IMR-90 (cell line): ENCODE measurements at regions not wholly inside any gene's neighbourhood (a gene's known extent, or its start where the extent isn't known, plus 50 kb on each side); places are given as distances from the start of the nearest gene placed in this dataset.

Source experiments
- ATAC-seq: fragments of 200-7000 bp; cut with Tn5 transposase; 2 replicates; pipeline ENCODE4 v1.9.1; 2020; ENCODE audit warnings: low read depth, mild to moderate bottlenecking, moderate library complexity
- BruUV-seq: library from RNA; stranded (reverse); fragments of 400-500 nt; replicated peaks from 2 replicates; lab custom pipeline; 2021; lab: Mats Ljungman, UMichigan
- CTCF ChIA-PET: fragments of 300-600 bp; formaldehyde crosslinking; extraction: SDS; loops from one replicate; lab custom pipeline; 2021; ENCODE audit warnings: antibody characterized with exemption; lab: Yijun Ruan, JAX
- POLR2A ChIA-PET: fragments of 300-600 bp; sonication (Branson Sonifier 250); formaldehyde crosslinking; loops from one replicate; lab custom pipeline; 2022; ENCODE audit warnings: antibody characterized with exemption; ENCODE audit not compliant: unreplicated experiment; lab: Charles Lee
- DNase-seq: peaks from one replicate; pipeline ENCODE4 v3.0.0; 2013
- H2AFZ ChIP-seq: replicated peaks from 2 replicates; pipeline ENCODE3; 2013; ENCODE audit warnings: low read length, mild to moderate bottlenecking; ENCODE audit not compliant: poor library complexity
- H2AK5ac ChIP-seq: 2 replicates; pipeline ENCODE4 v1.6.1; 2013; ENCODE audit warnings: low read depth, low read length, inconsistent platforms
- H2AK9ac ChIP-seq: replicated peaks from 2 replicates; pipeline ENCODE3; 2013; ENCODE audit warnings: mild to moderate bottlenecking, low read depth, low read length, moderate library complexity; ENCODE audit not compliant: poor library complexity
- H2BK120ac ChIP-seq: 2 replicates; pipeline ENCODE4 v1.6.1; 2013; ENCODE audit warnings: low read depth, low read length, inconsistent platforms
- H2BK15ac ChIP-seq: 3 replicates; pipeline ENCODE4 v1.6.1; 2013; ENCODE audit warnings: low read depth, low read length, inconsistent platforms
- H2BK20ac ChIP-seq: 2 replicates; pipeline ENCODE4 v1.6.1; 2013; ENCODE audit warnings: low read depth, mild to moderate bottlenecking, inconsistent platforms, low read length, moderate library complexity
- H2BK5ac ChIP-seq: 2 replicates; pipeline ENCODE4 v1.6.1; 2013; ENCODE audit warnings: mild to moderate bottlenecking, low read depth, low read length, inconsistent platforms; ENCODE audit not compliant: poor library complexity, severe bottlenecking
- H3K14ac ChIP-seq: replicated peaks from 2 replicates; pipeline ENCODE4 v1.6.1; 2013; ENCODE audit warnings: low read depth, low read length, inconsistent platforms
- H3K18ac ChIP-seq: 2 replicates; pipeline ENCODE4 v1.6.1; 2013; ENCODE audit warnings: low read depth, low read length, control low read depth
- H3K23ac ChIP-seq: 2 replicates; pipeline ENCODE4 v1.6.1; 2013; ENCODE audit warnings: low read depth, low read length, inconsistent platforms
- H3K27ac ChIP-seq: 2 replicates; pipeline ENCODE4 v1.5.1; 2013; ENCODE audit warnings: mild to moderate bottlenecking, control low read depth, low read length; ENCODE audit not compliant: insufficient read depth
- H3K27me3 ChIP-seq: 2 replicates; pipeline ENCODE4 v1.6.1; 2013; ENCODE audit warnings: low read length; ENCODE audit not compliant: control insufficient read depth, insufficient read depth
- H3K36me3 ChIP-seq: 2 replicates; pipeline ENCODE4 v1.6.1; 2013; ENCODE audit warnings: low read length, mixed read lengths; ENCODE audit not compliant: control insufficient read depth, insufficient read depth
- H3K4ac ChIP-seq: 2 replicates; pipeline ENCODE4 v1.6.1; 2013; ENCODE audit warnings: low read depth, low read length, inconsistent platforms
- H3K4me1 ChIP-seq: 2 replicates; pipeline ENCODE4 v1.6.1; 2013; ENCODE audit warnings: low read length, mixed read lengths; ENCODE audit not compliant: control insufficient read depth, insufficient read depth
- H3K4me2 ChIP-seq: 2 replicates; pipeline ENCODE4 v1.6.1; 2013; ENCODE audit warnings: low read depth, mild to moderate bottlenecking, control low read depth, low read length, moderate library complexity
- H3K4me3 ChIP-seq: 2 replicates; pipeline ENCODE4 v1.5.1; 2013; ENCODE audit warnings: low read depth, mild to moderate bottlenecking, control low read depth, low read length, moderate library complexity; ENCODE audit not compliant: insufficient read depth
- H3K56ac ChIP-seq: 2 replicates; pipeline ENCODE4 v1.6.1; 2013; ENCODE audit warnings: low read length, inconsistent platforms; ENCODE audit not compliant: insufficient read depth; ENCODE audit errors: extremely low read depth
- H3K79me1 ChIP-seq, 2 experiments: 2 replicates each; pipeline ENCODE4 v1.6.1; 2013; ENCODE audit warnings: low read length in 2 of 2, inconsistent platforms in 1 of 2, low read depth in 1 of 2
- H3K9ac ChIP-seq: 2 replicates; pipeline ENCODE4 v1.6.1; 2013; ENCODE audit warnings: low read depth, low read length, control low read depth
- H3K9me1 ChIP-seq: 2 replicates; pipeline ENCODE4 v1.6.1; 2013; ENCODE audit warnings: low read length, inconsistent platforms; ENCODE audit not compliant: insufficient read depth
- H3K9me3 ChIP-seq: 2 replicates; pipeline ENCODE4 v1.6.1; 2013; ENCODE audit warnings: low read length; ENCODE audit not compliant: control insufficient read depth, insufficient read depth
- H4K20me1 ChIP-seq: 2 replicates; pipeline ENCODE4 v1.6.1; 2013; ENCODE audit warnings: low read length, inconsistent platforms; ENCODE audit not compliant: insufficient read depth
- H4K5ac ChIP-seq: 2 replicates; pipeline ENCODE4 v1.6.1; 2013; ENCODE audit warnings: mild to moderate bottlenecking, low read depth, low read length, control low read depth
- H4K8ac ChIP-seq, 2 experiments: 2 replicates each; pipeline ENCODE4 v1.6.1; 2013; ENCODE audit warnings: low read depth in 2 of 2, low read length in 2 of 2, control low read depth in 1 of 2, inconsistent platforms in 1 of 2
- H4K91ac ChIP-seq: 2 replicates; pipeline ENCODE4 v1.6.1; 2013; ENCODE audit warnings: low read depth, low read length, inconsistent platforms; ENCODE audit not compliant: insufficient read depth
- BHLHE40 ChIP-seq: fragments of 150-350 bp; IDR thresholded peaks from 2 replicates; pipeline ENCODE4 v1.6.1; 2016; ENCODE audit warnings: mild to moderate bottlenecking, low read depth, low read length
- CEBPB ChIP-seq: IDR thresholded peaks from 2 replicates; pipeline ENCODE4 v1.6.1; 2012; ENCODE audit warnings: low read depth, low read length, improper control_type of control experiment
- CHD1 ChIP-seq: IDR thresholded peaks from 2 replicates; pipeline ENCODE4 v1.6.1; 2012; ENCODE audit warnings: low read depth, low read length, improper control_type of control experiment
- CTCF ChIP-seq: conservative IDR thresholded peaks from 2 replicates; pipeline ENCODE4 v1.5.1; 2012; ENCODE audit warnings: mild to moderate bottlenecking, low read depth, low read length, improper control_type of control experiment
- ELK1 ChIP-seq: fragments of 150-350 bp; IDR thresholded peaks from 2 replicates; pipeline ENCODE4 v1.6.1; 2016; ENCODE audit warnings: low read depth, mild to moderate bottlenecking, low read length, moderate library complexity, borderline replicate concordance
- FOS ChIP-seq: fragments of 150-350 bp; IDR thresholded peaks from 2 replicates; pipeline ENCODE4 v1.6.1; 2016; ENCODE audit warnings: low read depth, low read length
- MAFK ChIP-seq: IDR thresholded peaks from 2 replicates; pipeline ENCODE4 v1.6.1; 2012; ENCODE audit warnings: low read depth, low read length, improper control_type of control experiment
- MAZ ChIP-seq: IDR thresholded peaks from 2 replicates; pipeline ENCODE4 v1.6.1; 2012; ENCODE audit warnings: low read depth, mild to moderate bottlenecking, low read length, improper control_type of control experiment, moderate library complexity, borderline replicate concordance
- MXI1 ChIP-seq: IDR thresholded peaks from 2 replicates; pipeline ENCODE4 v1.6.1; 2012; ENCODE audit warnings: low read depth, mild to moderate bottlenecking, low read length, moderate library complexity, borderline replicate concordance
- NFE2L2 ChIP-seq: fragments of 150-350 bp; IDR thresholded peaks from 2 replicates; pipeline ENCODE4 v1.6.1; 2016; ENCODE audit warnings: low read depth, mild to moderate bottlenecking, low read length
- POLR2A ChIP-seq: IDR thresholded peaks from 2 replicates; pipeline ENCODE4 v1.6.1; 2012; ENCODE audit warnings: mild to moderate bottlenecking, low read depth, low read length
- RAD21 ChIP-seq: IDR thresholded peaks from 2 replicates; pipeline ENCODE4 v1.6.1; 2012; ENCODE audit warnings: low read length, improper control_type of control experiment
- RCOR1 ChIP-seq: IDR thresholded peaks from 2 replicates; pipeline ENCODE4 v1.6.1; 2012; ENCODE audit warnings: mild to moderate bottlenecking, low read length, improper control_type of control experiment; ENCODE audit not compliant: insufficient replicate concordance
- RFX5 ChIP-seq: IDR thresholded peaks from 2 replicates; pipeline ENCODE4 v1.8.0; 2012; ENCODE audit warnings: low read depth, mild to moderate bottlenecking, low read length, moderate library complexity
- SMC3 ChIP-seq: fragments of 150-350 bp; IDR thresholded peaks from 2 replicates; pipeline ENCODE4 v1.6.1; 2016; ENCODE audit warnings: low read depth, mild to moderate bottlenecking, antibody characterized with exemption, low read length, moderate library complexity
- USF2 ChIP-seq: fragments of 150-350 bp; IDR thresholded peaks from 2 replicates; pipeline ENCODE4 v1.6.1; 2017; ENCODE audit warnings: mild to moderate bottlenecking, antibody characterized with exemption, low read length, low read depth
- WGBS, 2 experiments: methylation state at CpG; one replicate each; pipeline versions ENCODE4 v1.1.5 to v1.1.7; 2013; ENCODE audit warnings: missing lambda C conversion rate in 2 of 2; ENCODE audit not compliant: insufficient read length in 1 of 2; ENCODE audit errors: extremely low coverage in 2 of 2; 5-methylcytosine and 5-hydroxymethylcytosine counted together
- dilution Hi-C: fragments of 300-500 bp; cut with HindIII; formaldehyde crosslinking; loops from one replicate; pipeline ENCODE4 v1.14.3; 2018; ENCODE audit warnings: low sequenced_read_pairs; ENCODE audit not compliant: unreplicated experiment
- in situ Hi-C: fragments of 300-500 bp; cut with MboI; formaldehyde crosslinking; loops from 3 replicates; pipeline ENCODE4 v1.14.3; 2019; ENCODE audit warnings: low sequenced_read_pairs, inconsistent platforms, mixed read lengths
- intact Hi-C: fragments of 100-400 bp; cut with micrococcal nuclease; formaldehyde crosslinking; loops from 2 replicates; pipeline ENCODE4 v1.10.0; 2022

GRCh38 chr4:104631000-104631399 is 136.3 kb upstream of the CXXC4 start:
- H3K4me3 ChIP-seq, result no peak overlapping the region
- no peak overlapping the region for H4K8ac ChIP-seq
- DNase-seq (no peak), ATAC-seq (no peak)
- no peaks in the 10 kb centered on the region for H3K4me1 ChIP-seq
- ChIA-PET CTCF (no interaction called here), POLR2A (no interaction called here)
- intact Hi-C loops (loop anchor here (10.0 kb wide), 1 partner anchor 1694 kb away; no protein-coding TSS in a partner anchor), in situ Hi-C loops (no loop called here), dilution Hi-C loops (no loop called here)
- no peak overlapping the region for H2AK5ac ChIP-seq
- H3K4me2 ChIP-seq, result no peak overlapping the region
- no CpG with 5 or more reads among the region's 1 CpG for WGBS, 2 experiments
- no peak overlapping the region for H2BK120ac ChIP-seq
- H3K9me1 ChIP-seq, result no peaks in the 10 kb centered on the region
- TF ChIP-seq NFE2L2, result no peak
- TF ChIP-seq RFX5, result no peak
- TF ChIP-seq CTCF, result no peak
- TF ChIP-seq MAZ, result no peak
- no peak for TF ChIP-seq ELK1
- no peak for TF ChIP-seq FOS
- TF ChIP-seq CEBPB, result no peak
- no peak for TF ChIP-seq SMC3
- TF ChIP-seq MAFK, result no peak
- TF ChIP-seq USF2, result no peak
- no peak for TF ChIP-seq RAD21
- no peak for TF ChIP-seq RCOR1
- no peak for TF ChIP-seq BHLHE40
- TF ChIP-seq MXI1, result no peak
- TF ChIP-seq CHD1, result no peak
- TF ChIP-seq POLR2A, result no peak
- no peak overlapping the region for H3K14ac ChIP-seq
- BruUV-seq, result no TSS peak
- H2AFZ ChIP-seq, result no peak overlapping the region
- H3K79me1 ChIP-seq, result no peaks in the 10 kb centered on the region
- no peak overlapping the region for H4K91ac ChIP-seq
- H3K56ac ChIP-seq, result no peak overlapping the region
- H4K20me1 ChIP-seq, result no peaks in the 10 kb centered on the region
- H2AK9ac ChIP-seq, result no peak overlapping the region
- H3K18ac ChIP-seq, result no peak overlapping the region
- H2BK20ac ChIP-seq, result no peak overlapping the region
- H3K4ac ChIP-seq, result no peak overlapping the region
- peaks cover 2% of the 10 kb centered on the region; the same call in 1 of the 2 replicates for H3K9me3 ChIP-seq
- no peak overlapping the region for H3K23ac ChIP-seq
- H2BK5ac ChIP-seq, result no peak overlapping the region
- H3K27me3 ChIP-seq, result no peaks in the 10 kb centered on the region
- H3K27ac ChIP-seq, result no peak overlapping the region
- no peak overlapping the region for H3K9ac ChIP-seq
- H3K36me3 ChIP-seq, result no peaks in the 10 kb centered on the region
- H4K5ac ChIP-seq, result no peak overlapping the region
- no peak overlapping the region for H2BK15ac ChIP-seq
